GM12878 (cell line): ENCODE measurements at regions not wholly inside any gene's neighbourhood (a gene's known extent, or its start where the extent isn't known, plus 50 kb on each side); places are given as distances from the start of the nearest gene placed in this dataset.

Source experiments
- ATAC-seq: fragments of 200-7000 bp; cut with Tn5 transposase; 3 replicates; pipeline ENCODE4 v1.9.1; 2020; ENCODE audit warnings: mild to moderate bottlenecking, moderate library complexity
- BruUV-seq: library from RNA; stranded (reverse); fragments of 400-500 nt; replicated peaks from 2 replicates; lab custom pipeline; 2021; lab: Mats Ljungman, UMichigan
- CTCF ChIA-PET: fragments of 300-600 bp; sonication (Branson Sonifier 250); formaldehyde crosslinking; extraction: SDS; loops from one replicate; lab custom pipeline; 2021; ENCODE audit warnings: inconsistent platforms; lab: Yijun Ruan, JAX
- POLR2A ChIA-PET: fragments of 350-600 bp; formaldehyde crosslinking; extraction: SDS; loops from one replicate; lab custom pipeline; 2021; ENCODE audit warnings: inconsistent platforms; lab: Charles Lee
- RAD21 ChIA-PET: fragments of 300-600 bp; sonication (Branson Sonifier 250); formaldehyde crosslinking; loops from one replicate; lab custom pipeline; 2023; ENCODE audit warnings: antibody characterized with exemption; ENCODE audit not compliant: unreplicated experiment; lab: Charles Lee
- SMC1A ChIA-PET: fragments of 300-600 bp; sonication (Branson Sonifier 250); formaldehyde crosslinking; loops from one replicate; lab custom pipeline; 2023; ENCODE audit not compliant: unreplicated experiment, uncharacterized antibody; lab: Charles Lee
- DNase-seq: peaks from one replicate; pipeline ENCODE4 v3.0.0-alpha.2; 2011; ENCODE audit warnings: low read depth, low spot score
- FAIRE-seq: peaks from 3 replicates; lab custom pipeline; 2011; peaks lifted over from hg19 to GRCh38; lab: Jason Lieb, UNC
- H2AFZ ChIP-seq: 2 replicates; pipeline ENCODE4 v1.6.0; 2011; ENCODE audit warnings: low read depth, low read length, control low read depth; ENCODE audit not compliant: control insufficient read depth
- H3K27ac ChIP-seq: 2 replicates; pipeline ENCODE4 v1.5.1; 2011; ENCODE audit warnings: control low read depth; ENCODE audit not compliant: control insufficient read depth, insufficient read depth
- H3K27me3 ChIP-seq, 2 experiments: replicated peaks in 1 of 2; 2 replicates each; pipeline versions ENCODE4 v1.6.0 to v1.6.1; 2011; ENCODE audit warnings: low read length in 1 of 2; ENCODE audit not compliant: control insufficient read depth in 2 of 2, insufficient read depth in 2 of 2
- H3K36me3 ChIP-seq, 2 experiments: 2 replicates each; pipeline ENCODE4 v1.5.1; 2011; ENCODE audit warnings: low read length in 1 of 2; ENCODE audit not compliant: control insufficient read depth in 2 of 2, insufficient read depth in 2 of 2
- H3K4me1 ChIP-seq: 2 replicates; pipeline ENCODE4 v1.6.1; 2011; ENCODE audit warnings: mild to moderate bottlenecking, low read length, moderate library complexity, mixed read lengths; ENCODE audit not compliant: control insufficient read depth, insufficient read depth
- H3K4me2 ChIP-seq: 2 replicates; pipeline ENCODE4 v1.6.0; 2011; ENCODE audit warnings: control low read depth; ENCODE audit not compliant: control insufficient read depth, insufficient read depth
- H3K4me3 ChIP-seq: fragments of 200-600 bp; sonication (generic); 2 replicates; pipeline ENCODE4 v1.5.1; 2016
- H3K79me2 ChIP-seq: 2 replicates; pipeline ENCODE4 v1.6.0; 2011; ENCODE audit warnings: low read length; ENCODE audit not compliant: control insufficient read depth, insufficient read depth
- H3K9ac ChIP-seq: 2 replicates; pipeline ENCODE4 v1.8.0; 2011; ENCODE audit warnings: low read length, control low read depth, mixed read lengths; ENCODE audit not compliant: control insufficient read depth, insufficient read depth
- H3K9me3 ChIP-seq: replicated peaks from 3 replicates; pipeline ENCODE4 v1.5.1; 2011; ENCODE audit warnings: mild to moderate bottlenecking, low read length; ENCODE audit not compliant: control insufficient read depth, insufficient read depth
- H4K20me1 ChIP-seq: 2 replicates; pipeline ENCODE4 v1.6.0; 2011; ENCODE audit not compliant: control insufficient read depth, insufficient read depth
- CHD4 ChIP-seq: fragments of 200-600 bp; sonication (generic); IDR thresholded peaks from 2 replicates; pipeline ENCODE4 v1.6.1; 2016; ENCODE audit warnings: mild to moderate bottlenecking
- CREB1 ChIP-seq: IDR thresholded peaks from 2 replicates; pipeline ENCODE4 v1.6.1; 2012; ENCODE audit warnings: low read depth, mild to moderate bottlenecking, inconsistent platforms
- EP300 ChIP-seq, 2 experiments: fragments of 150-350 bp in 1 of 2; IDR thresholded peaks; 2 replicates each; pipeline ENCODE4 v1.6.1; 2011 to 2012; ENCODE audit warnings: low read depth in 2 of 2, low read length in 2 of 2, borderline replicate concordance in 1 of 2, improper control_type of control experiment in 1 of 2, inconsistent platforms in 1 of 2; ENCODE audit not compliant: control insufficient read depth in 1 of 2
- ETV6 ChIP-seq, 2 experiments: fragments of 450-650 bp in 1 of 2; IDR thresholded peaks in 1 of 2; conservative IDR thresholded peaks in 1 of 2; 2 replicates each; pipeline ENCODE4 v1.6.1; 2014; ENCODE audit warnings: antibody characterized with exemption in 1 of 2, borderline replicate concordance in 1 of 2, low read depth in 1 of 2, mild to moderate bottlenecking in 1 of 2, moderate library complexity in 1 of 2
- NFXL1 ChIP-seq: fragments of 450-650 bp; IDR thresholded peaks from 2 replicates; pipeline ENCODE4 v1.6.1; 2017; ENCODE audit warnings: antibody characterized with exemption, mild to moderate bottlenecking, borderline replicate concordance
- NFYB ChIP-seq: IDR thresholded peaks from 2 replicates; pipeline ENCODE4 v1.6.1; 2011; ENCODE audit warnings: low read depth, mild to moderate bottlenecking, low read length, improper control_type of control experiment, moderate library complexity; ENCODE audit not compliant: insufficient read depth
- PML ChIP-seq: IDR thresholded peaks from 2 replicates; pipeline ENCODE4 v1.6.1; 2012; ENCODE audit warnings: low read length, inconsistent platforms
- SPI1 ChIP-seq: IDR thresholded peaks from 2 replicates; pipeline ENCODE4 v1.6.1; 2011; ENCODE audit warnings: low read depth, mild to moderate bottlenecking, low read length, moderate library complexity, borderline replicate concordance; ENCODE audit not compliant: insufficient read depth
- TCF3 ChIP-seq: IDR thresholded peaks from 2 replicates; pipeline ENCODE4 v1.6.1; 2012; ENCODE audit warnings: low read depth, mild to moderate bottlenecking, low read length, borderline replicate concordance; ENCODE audit not compliant: insufficient read depth
- WRNIP1 ChIP-seq: IDR thresholded peaks from 2 replicates; pipeline ENCODE4 v1.6.1; 2011; ENCODE audit warnings: low read depth, low read length, improper control_type of control experiment, borderline replicate concordance
- WGBS: methylation state at CpG from one replicate; pipeline ENCODE4 v1.1.6; 2016; ENCODE audit warnings: low lambda C conversion rate; ENCODE audit not compliant: insufficient replicate concordance, insufficient coverage; ENCODE audit errors: missing lambda C conversion rate; 5-methylcytosine and 5-hydroxymethylcytosine counted together
- in situ Hi-C: fragments of 300-500 bp; cut with MboI; formaldehyde crosslinking; loops from 9 replicates; pipeline ENCODE4 v1.14.3; 2018; ENCODE audit warnings: mixed read lengths
- intact Hi-C: fragments of 100-400 bp; cut with micrococcal nuclease; formaldehyde crosslinking; loops from one replicate; pipeline ENCODE4 v1.14.2; 2022; ENCODE audit not compliant: unreplicated experiment
- TF ChIP-seq, protein P1 (sequence below): fragments of 450-650 bp; IDR thresholded peaks from 2 replicates; pipeline ENCODE4 v1.6.1; 2017; ENCODE audit warnings: mild to moderate bottlenecking, moderate library complexity

DNA sequence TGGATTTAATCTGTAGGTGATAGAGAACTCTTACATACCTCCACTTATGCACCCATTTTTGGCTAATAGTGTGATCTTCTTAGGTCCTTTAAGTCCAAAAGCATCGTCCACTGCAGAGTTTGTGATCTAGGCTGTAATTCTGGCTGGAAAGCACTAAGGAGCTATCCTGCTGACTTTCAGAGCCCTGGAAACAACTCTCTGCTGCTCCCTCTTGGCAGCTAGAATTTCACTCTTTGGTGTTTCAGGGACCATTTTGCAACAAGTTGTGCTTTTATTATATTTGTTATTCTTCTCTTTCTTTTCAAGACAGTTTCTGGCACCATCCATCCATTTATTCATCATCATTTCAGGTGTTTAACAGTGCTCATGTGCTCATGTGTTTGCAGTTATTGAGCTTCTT, 130.0 kb downstream of the RBM46 start:
- POLR2A ChIA-PET: no interaction called here
- Histone ChIP-seq H4K20me1 (no peaks in the 10 kb centered on the region), H3K36me3 (no peaks in the 10 kb centered on the region), H2AFZ (no peak overlapping the region), H3K9ac (no peak overlapping the region), H3K27ac (no peak overlapping the region), H3K9me3 (no peaks in the 10 kb centered on the region), H3K4me2 (no peak overlapping the region), H3K27me3 (no peaks in the 10 kb centered on the region), H3K4me3 (no peak overlapping the region), H3K79me2 (no peaks in the 10 kb centered on the region), H3K4me1 (no peaks in the 10 kb centered on the region)
- no TSS peak for BruUV-seq
- DNase-seq (no peak), FAIRE-seq (no peak), ATAC-seq (no peak)
- TF ChIP-seq NFXL1 (no peak), CREB1 (no peak), ETV6 (conservative IDR thresholded peaks at IDR 0.05 in 1 of 2, IDR thresholded peaks at IDR 0.05 in 1 of 2; ENCODE audit: borderline replicate concordance in 1 of 2, low read depth in 1 of 2) (no peak), WRNIP1 (no peak), EP300 (IDR thresholded peaks at IDR 0.05; ENCODE audit: borderline replicate concordance in 1 of 2, control insufficient read depth in 1 of 2, low read depth in 2 of 2, low read length in 2 of 2) (no peak), CHD4 (no peak), TCF3 (no peak), NFYB (no peak), PML (no peak), SPI1 (no peak)
- TF ChIP-seq, protein P1, sequence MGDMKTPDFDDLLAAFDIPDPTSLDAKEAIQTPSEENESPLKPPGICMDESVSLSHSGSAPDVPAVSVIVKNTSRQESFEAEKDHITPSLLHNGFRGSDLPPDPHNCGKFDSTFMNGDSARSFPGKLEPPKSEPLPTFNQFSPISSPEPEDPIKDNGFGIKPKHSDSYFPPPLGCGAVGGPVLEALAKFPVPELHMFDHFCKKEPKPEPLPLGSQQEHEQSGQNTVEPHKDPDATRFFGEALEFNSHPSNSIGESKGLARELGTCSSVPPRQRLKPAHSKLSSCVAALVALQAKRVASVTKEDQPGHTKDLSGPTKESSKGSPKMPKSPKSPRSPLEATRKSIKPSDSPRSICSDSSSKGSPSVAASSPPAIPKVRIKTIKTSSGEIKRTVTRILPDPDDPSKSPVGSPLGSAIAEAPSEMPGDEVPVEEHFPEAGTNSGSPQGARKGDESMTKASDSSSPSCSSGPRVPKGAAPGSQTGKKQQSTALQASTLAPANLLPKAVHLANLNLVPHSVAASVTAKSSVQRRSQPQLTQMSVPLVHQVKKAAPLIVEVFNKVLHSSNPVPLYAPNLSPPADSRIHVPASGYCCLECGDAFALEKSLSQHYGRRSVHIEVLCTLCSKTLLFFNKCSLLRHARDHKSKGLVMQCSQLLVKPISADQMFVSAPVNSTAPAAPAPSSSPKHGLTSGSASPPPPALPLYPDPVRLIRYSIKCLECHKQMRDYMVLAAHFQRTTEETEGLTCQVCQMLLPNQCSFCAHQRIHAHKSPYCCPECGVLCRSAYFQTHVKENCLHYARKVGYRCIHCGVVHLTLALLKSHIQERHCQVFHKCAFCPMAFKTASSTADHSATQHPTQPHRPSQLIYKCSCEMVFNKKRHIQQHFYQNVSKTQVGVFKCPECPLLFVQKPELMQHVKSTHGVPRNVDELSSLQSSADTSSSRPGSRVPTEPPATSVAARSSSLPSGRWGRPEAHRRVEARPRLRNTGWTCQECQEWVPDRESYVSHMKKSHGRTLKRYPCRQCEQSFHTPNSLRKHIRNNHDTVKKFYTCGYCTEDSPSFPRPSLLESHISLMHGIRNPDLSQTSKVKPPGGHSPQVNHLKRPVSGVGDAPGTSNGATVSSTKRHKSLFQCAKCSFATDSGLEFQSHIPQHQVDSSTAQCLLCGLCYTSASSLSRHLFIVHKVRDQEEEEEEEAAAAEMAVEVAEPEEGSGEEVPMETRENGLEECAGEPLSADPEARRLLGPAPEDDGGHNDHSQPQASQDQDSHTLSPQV: no peak
- 0% methylated on average over 1 of the region's 1 CpG for WGBS
- CTCF ChIA-PET: no interaction called here
- intact Hi-C loops: no loop called here
- SMC1A ChIA-PET: no interaction called here
- RAD21 ChIA-PET: no interaction called here
- in situ Hi-C loops: no loop called here
